CD4-positive, CD25-positive, alpha-beta regulatory T cell (primary cell): ENCODE measurements at regions not wholly inside any gene's neighbourhood (a gene's known extent, or its start where the extent isn't known, plus 50 kb on each side); places are given as distances from the start of the nearest gene placed in this dataset.

ENCODE experiments used
- ATAC-seq, 2 donors: fragments of 150-1000 bp; cut with Tn5 transposase; one replicate each; pipeline ENCODE4 v1.10.0; 2021; ENCODE audit warnings: low read depth in 2 of 2, moderate number of reproducible peaks in 2 of 2, moderate library complexity in 1 of 2
- DNase-seq, 3 donors: peaks; one replicate each; pipeline versions ENCODE4 v3.0.0 to v3.0.0-alpha.2; 2012 to 2022; ENCODE audit warnings: mixed read lengths in 1 of 3
- H3K27ac ChIP-seq: one replicate; pipeline ENCODE4 v1.7.0; 2013; ENCODE audit warnings: mild to moderate bottlenecking, low read length; ENCODE audit not compliant: insufficient read depth, poor library complexity, severe bottlenecking
- H3K27me3 ChIP-seq: one replicate; pipeline ENCODE4 v1.7.0; 2013; ENCODE audit warnings: low read length; ENCODE audit not compliant: control insufficient read depth, insufficient read depth
- H3K36me3 ChIP-seq: one replicate; pipeline ENCODE4 v1.7.0; 2013; ENCODE audit warnings: mild to moderate bottlenecking, low read length, moderate library complexity; ENCODE audit not compliant: control insufficient read depth, insufficient read depth
- H3K4me1 ChIP-seq: 2 replicates; pipeline ENCODE4 v1.7.0; 2013; ENCODE audit warnings: mild to moderate bottlenecking, low read length; ENCODE audit not compliant: insufficient read depth, control insufficient read depth, poor library complexity, severe bottlenecking
- H3K4me3 ChIP-seq: one replicate; pipeline ENCODE4 v1.7.0; 2013; ENCODE audit warnings: low read depth, mild to moderate bottlenecking, low read length, moderate library complexity
- H3K9me3 ChIP-seq, 2 experiments: 1 replicate in 1 of 2; 2 replicates in 1 of 2; pipeline ENCODE4 v1.7.0; 2013; ENCODE audit warnings: low read length in 2 of 2, mild to moderate bottlenecking in 1 of 2, moderate library complexity in 1 of 2; ENCODE audit not compliant: control insufficient read depth in 2 of 2
- H3K27ac Mint-ChIP-seq, 3 donors: one replicate each; pipeline ENCODE4 v1.8.0; 2020 to 2022; ENCODE audit warnings: mild to moderate bottlenecking in 3 of 3, mixed read lengths in 3 of 3, moderate library complexity in 2 of 3
- H3K27me3 Mint-ChIP-seq: one replicate; pipeline ENCODE4 v1.8.0; 2022; ENCODE audit warnings: mild to moderate bottlenecking, mixed read lengths
- H3K36me3 Mint-ChIP-seq: one replicate; pipeline ENCODE4 v1.8.0; 2020; ENCODE audit warnings: mixed read lengths
- H3K4me1 Mint-ChIP-seq, 4 donors: one replicate each; pipeline ENCODE4 v1.8.0; 2020 to 2022; ENCODE audit warnings: mixed read lengths in 4 of 4, mild to moderate bottlenecking in 1 of 4
- H3K4me3 Mint-ChIP-seq, 4 donors: one replicate each; pipeline ENCODE4 v1.8.0; 2020 to 2022; ENCODE audit warnings: mild to moderate bottlenecking in 4 of 4, mixed read lengths in 4 of 4, moderate library complexity in 3 of 4
- H3K9me3 Mint-ChIP-seq, 7 donors: one replicate each; pipeline ENCODE4 v1.8.0; 2020 to 2022; ENCODE audit warnings: mixed read lengths in 7 of 7, mild to moderate bottlenecking in 3 of 7, moderate library complexity in 2 of 7

- Histone ChIP-seq H3K4me1 (no peaks in the 10 kb centered on the region), H3K27me3 (peaks cover 5% of the 10 kb centered on the region), H3K36me3 (no peaks in the 10 kb centered on the region), H3K4me3 (no peak overlapping the region), H3K9me3 (no peaks in the 10 kb centered on the region), H3K27ac (no peak overlapping the region)
- Mint-ChIP-seq H3K36me3 (no peaks in the 10 kb centered on the region), H3K4me1 (no peaks in the 10 kb centered on the region), H3K27me3 (peaks cover 22% of the 10 kb centered on the region), H3K27ac (no peak overlapping the region), H3K9me3 (peaks cover 0 to 2% (median 0%) of the 10 kb centered on the region in 7 donors), H3K4me3 (no peak overlapping the region)
- DNase-seq = no peak
- no peak for ATAC-seq
Observed at GRCh38 chr9:113646946-113647914, 183.7 kb downstream of the RGS3 start.

GRCh38 chr9:113648048-113648447, 184.5 kb downstream of the RGS3 start:
- Mint-ChIP-seq H3K36me3 (no peaks in the 10 kb centered on the region), H3K27me3 (peaks cover 19% of the 10 kb centered on the region), H3K27ac (no peak overlapping the region), H3K4me3 (no peak overlapping the region), H3K4me1 (no peaks in the 10 kb centered on the region), H3K9me3 (peaks cover 0 to 2% (median 0%) of the 10 kb centered on the region in 7 donors)
- Histone ChIP-seq H3K9me3 (no peaks in the 10 kb centered on the region), H3K27me3 (peaks cover 5% of the 10 kb centered on the region), H3K4me1 (no peaks in the 10 kb centered on the region), H3K27ac (no peak overlapping the region), H3K4me3 (no peak overlapping the region), H3K36me3 (no peaks in the 10 kb centered on the region)
- ATAC-seq (no peak), DNase-seq (no peak)

GRCh38 chr9:113648586-113648985, 185.1 kb downstream of the RGS3 start:
- Histone ChIP-seq H3K9me3 (no peaks in the 10 kb centered on the region), H3K36me3 (no peaks in the 10 kb centered on the region), H3K27me3 (peaks cover 5% of the 10 kb centered on the region), H3K4me3 (no peak overlapping the region), H3K27ac (no peak overlapping the region), H3K4me1 (no peaks in the 10 kb centered on the region)
- Mint-ChIP-seq H3K27me3 (peaks cover 13% of the 10 kb centered on the region), H3K4me3 (no peak overlapping the region), H3K4me1 (no peaks in the 10 kb centered on the region), H3K9me3 (peaks cover 0 to under 1% (median 0%) of the 10 kb centered on the region in 7 donors), H3K36me3 (no peaks in the 10 kb centered on the region), H3K27ac (no peak overlapping the region)
- ATAC-seq = no peak
- DNase-seq = no peak

DNA sequence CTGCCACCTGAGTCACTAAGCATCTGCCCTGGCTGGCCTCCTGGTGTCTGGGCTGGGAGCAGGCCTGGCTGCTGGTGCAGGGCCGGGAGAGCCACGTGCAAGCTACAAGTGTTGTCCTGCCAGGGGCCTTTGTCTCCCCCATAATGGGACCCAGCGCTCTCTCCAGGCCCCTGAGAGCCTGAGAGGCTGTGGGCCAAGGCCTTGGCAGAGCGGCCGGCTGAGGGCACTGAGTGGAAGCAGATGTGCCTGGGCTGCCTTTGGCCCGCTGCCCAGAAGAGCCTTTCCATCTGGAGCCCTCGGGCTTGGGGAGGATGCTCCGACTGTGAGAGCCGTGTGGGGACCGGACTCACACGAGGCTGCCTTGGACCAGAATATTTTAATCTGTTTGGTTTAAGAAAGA, 185.5 kb downstream of the RGS3 start:
- no peaks in the 10 kb centered on the region for H3K4me1 ChIP-seq
- H3K27ac Mint-ChIP-seq = no peak overlapping the region
- peaks cover 4% of the 10 kb centered on the region for H3K27me3 ChIP-seq
- no peaks in the 10 kb centered on the region for H3K36me3 Mint-ChIP-seq
- no peaks in the 10 kb centered on the region for H3K36me3 ChIP-seq
- ATAC-seq (no peak), DNase-seq (no peak)
- H3K4me3 ChIP-seq = no peak overlapping the region
- H3K9me3 Mint-ChIP-seq = no peaks in the 10 kb centered on the region
- H3K27me3 Mint-ChIP-seq = peaks cover 9% of the 10 kb centered on the region
- no peaks in the 10 kb centered on the region for H3K9me3 ChIP-seq
- no peak overlapping the region for H3K4me3 Mint-ChIP-seq
- H3K4me1 Mint-ChIP-seq = no peaks in the 10 kb centered on the region
- H3K27ac ChIP-seq = no peak overlapping the region

DNA sequence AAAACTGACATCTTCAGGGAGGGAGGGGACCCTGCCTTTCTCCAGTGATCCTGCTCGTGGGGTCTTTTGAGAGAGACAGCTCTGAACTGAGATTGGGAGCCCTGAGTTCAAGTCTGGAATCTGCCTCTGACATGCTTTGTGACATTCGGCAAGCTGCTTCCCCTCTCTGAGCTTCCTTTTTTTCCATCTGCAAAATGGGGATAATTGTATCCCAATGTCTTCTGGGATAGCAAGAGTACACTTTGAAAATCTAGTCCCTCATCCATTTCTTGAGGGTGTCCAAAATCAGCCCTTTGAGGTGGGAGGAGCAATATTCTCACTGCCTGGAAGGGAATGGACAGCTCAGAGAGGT, 186.3 kb downstream of the RGS3 start:
- Mint-ChIP-seq H3K4me1 (no peaks in the 10 kb centered on the region), H3K36me3 (no peaks in the 10 kb centered on the region), H3K27ac (no peak overlapping the region), H3K9me3 (no peaks in the 10 kb centered on the region), H3K27me3 (peaks cover 4% of the 10 kb centered on the region), H3K4me3 (no peak overlapping the region)
- Histone ChIP-seq H3K27ac (no peak overlapping the region), H3K36me3 (no peaks in the 10 kb centered on the region), H3K4me3 (no peak overlapping the region), H3K9me3 (no peaks in the 10 kb centered on the region), H3K4me1 (no peaks in the 10 kb centered on the region), H3K27me3 (no peaks in the 10 kb centered on the region)
- ATAC-seq (no peak), DNase-seq (no peak)

DNA sequence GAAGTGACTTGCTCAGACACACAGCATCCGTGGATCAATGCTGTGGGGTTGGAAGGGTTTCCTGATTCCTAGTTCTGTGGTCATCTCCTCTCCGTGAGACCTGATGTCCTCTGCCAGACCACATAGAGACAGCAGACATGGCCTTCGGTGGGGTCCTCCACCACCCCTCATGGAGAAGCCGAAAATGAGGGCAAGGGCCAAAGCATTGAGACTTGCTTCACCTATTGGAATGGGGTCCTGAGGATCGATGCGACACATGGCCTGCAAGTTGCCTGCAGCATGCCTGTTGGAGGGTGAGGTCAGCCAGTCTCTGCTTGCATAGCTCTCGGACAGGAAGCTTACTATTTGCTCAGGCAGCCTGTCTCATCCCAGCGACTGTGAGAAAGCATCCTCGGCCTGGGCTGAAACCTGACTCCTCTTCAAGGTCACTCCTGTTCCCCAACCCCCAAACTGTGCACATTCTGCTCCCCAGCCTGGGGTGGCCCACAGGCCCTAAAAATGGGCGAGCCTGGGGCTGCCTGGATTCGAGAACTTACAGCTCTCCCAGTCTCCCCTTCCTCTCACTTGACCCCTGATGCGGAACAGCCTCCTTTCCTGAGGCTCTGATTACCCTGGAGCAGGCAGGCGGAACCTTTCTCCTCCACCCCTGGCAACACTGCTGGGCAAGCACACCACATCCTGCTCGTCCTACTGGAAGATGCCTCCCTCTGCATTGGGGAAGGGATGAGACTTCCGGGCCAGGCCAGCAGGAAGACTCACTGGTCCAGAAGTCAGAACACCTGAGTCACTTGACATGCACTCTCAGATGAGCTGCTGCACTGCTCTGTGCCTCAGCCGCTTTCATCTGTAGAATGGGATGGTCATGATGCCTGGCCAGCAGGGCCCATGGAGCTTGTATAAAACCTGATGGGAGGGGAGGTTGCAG, 186.9 kb downstream of the RGS3 start:
- no peak overlapping the region for H3K27ac ChIP-seq
- no peak overlapping the region for H3K4me3 ChIP-seq
- no peak overlapping the region for H3K4me3 Mint-ChIP-seq
- H3K36me3 ChIP-seq = no peaks in the 10 kb centered on the region
- peaks cover 4% of the 10 kb centered on the region for H3K27me3 Mint-ChIP-seq
- ATAC-seq = no peak
- no peaks in the 10 kb centered on the region for H3K4me1 ChIP-seq
- H3K27ac Mint-ChIP-seq = no peak overlapping the region
- H3K27me3 ChIP-seq = no peaks in the 10 kb centered on the region
- no peaks in the 10 kb centered on the region for H3K36me3 Mint-ChIP-seq
- H3K9me3 Mint-ChIP-seq = no peaks in the 10 kb centered on the region
- H3K9me3 ChIP-seq = no peaks in the 10 kb centered on the region
- no peak for DNase-seq
- H3K4me1 Mint-ChIP-seq = peaks cover 0 to 2% (median under 1%) of the 10 kb centered on the region in 4 donors

- Mint-ChIP-seq H3K27me3 (peaks cover 4% of the 10 kb centered on the region), H3K4me1 (peaks cover 0 to 3% (median under 1%) of the 10 kb centered on the region in 4 donors), H3K4me3 (no peak overlapping the region), H3K27ac (no peak overlapping the region), H3K36me3 (no peaks in the 10 kb centered on the region), H3K9me3 (no peaks in the 10 kb centered on the region)
- Histone ChIP-seq H3K9me3 (no peaks in the 10 kb centered on the region), H3K36me3 (no peaks in the 10 kb centered on the region), H3K4me3 (no peak overlapping the region), H3K4me1 (no peaks in the 10 kb centered on the region), H3K27me3 (no peaks in the 10 kb centered on the region), H3K27ac (no peak overlapping the region)
- ATAC-seq (no peak), DNase-seq (no peak)
Observed at GRCh38 chr9:113651896-113652295, 188.4 kb downstream of the RGS3 start.
